AG09309 (cell line): ENCODE measurements at regions not wholly inside any gene's neighbourhood (a gene's known extent, or its start where the extent isn't known, plus 50 kb on each side); places are given as distances from the start of the nearest gene placed in this dataset.

Experiments used
- DNase-seq: peaks from one replicate; pipeline ENCODE4 v3.0.0-alpha.2; 2010; ENCODE audit warnings: low read depth
- H3K4me3 ChIP-seq: 2 replicates; pipeline ENCODE4 v1.5.1; 2011; ENCODE audit warnings: mild to moderate bottlenecking, low read depth, low read length, moderate library complexity; ENCODE audit not compliant: control insufficient read depth
- CTCF ChIP-seq: IDR thresholded peaks from 2 replicates; pipeline ENCODE4 v1.5.1; 2011; ENCODE audit warnings: mild to moderate bottlenecking, low read depth, low read length, inconsistent platforms; ENCODE audit not compliant: insufficient read depth, control insufficient read depth; ENCODE audit errors: missing control alignments

GRCh38 chr22:22048981-22049531 is 66.5 kb upstream of the TOP3B start:
- DNase-seq: no peak
- H3K4me3 ChIP-seq: no peak overlapping the region
- no peak for TF ChIP-seq CTCF

- H3K4me3 ChIP-seq: no peak overlapping the region
- no peak for DNase-seq
- TF ChIP-seq CTCF: no peak
Measured at GRCh38 chr22:22048318-22048942, 65.8 kb upstream of the TOP3B start.

- TF ChIP-seq CTCF: no peak
- H3K4me3 ChIP-seq: no peak overlapping the region
- DNase-seq: no peak
Measured at GRCh38 chr22:22047776-22048175, 65.2 kb upstream of the TOP3B start.

DNA sequence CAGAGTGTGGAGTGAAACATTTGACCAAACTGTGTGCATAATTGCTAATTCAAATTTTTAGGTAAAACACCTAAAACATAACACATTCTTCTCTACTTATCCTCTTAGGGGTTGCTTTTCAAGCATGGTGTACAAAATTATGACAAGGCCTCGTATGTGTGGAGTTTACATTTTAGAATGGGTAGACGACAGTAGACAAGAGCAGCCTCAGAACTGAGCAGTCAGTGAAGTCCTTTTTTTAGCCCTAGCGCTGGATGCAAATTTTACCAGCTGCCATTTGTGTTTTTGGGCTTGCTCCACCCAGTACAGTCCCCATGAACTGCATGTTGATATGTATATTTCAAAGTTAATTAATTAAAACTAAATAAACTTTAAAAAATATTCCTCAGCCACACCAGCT is 64.7 kb upstream of the TOP3B start:
- no peak for TF ChIP-seq CTCF
- DNase-seq: no peak
- H3K4me3 ChIP-seq: no peak overlapping the region

DNA sequence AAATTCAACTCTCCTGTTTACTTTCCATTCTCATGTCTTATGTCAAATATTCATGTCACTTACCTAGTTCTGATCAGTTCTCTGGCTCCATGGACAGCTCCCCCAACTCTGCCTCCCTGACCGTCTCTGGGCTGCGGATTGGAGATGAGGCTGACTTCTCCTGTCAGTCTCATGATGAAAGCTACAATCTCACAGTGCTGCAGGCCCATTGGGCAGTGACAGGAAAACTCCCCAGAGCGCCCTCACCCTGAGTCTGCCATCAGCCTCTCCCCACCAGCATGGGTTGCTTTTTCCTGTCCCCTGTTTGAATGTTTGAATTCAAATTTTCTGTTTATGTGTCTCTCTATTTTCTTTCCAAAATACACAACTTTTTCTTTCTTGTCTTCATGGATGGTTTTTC is 63.8 kb upstream of the TOP3B start:
- no peak for DNase-seq
- TF ChIP-seq CTCF: no peak
- H3K4me3 ChIP-seq: no peak overlapping the region

- H3K4me3 ChIP-seq: no peak overlapping the region
- no peak for TF ChIP-seq CTCF
- no peak for DNase-seq
Measured at GRCh38 chr22:22045571-22046335, 63.2 kb upstream of the TOP3B start.
